ENCODE measurements at regions not wholly inside any gene's neighbourhood (a gene's known extent, or its start where the extent isn't known, plus 50 kb on each side); places are given as distances from the start of the nearest gene placed in this dataset.
"Not testable (repeated sequence)": the region's sequence is repeated elsewhere in the genome, so short reads cannot be mapped to it uniquely, and the experiment has no call there.

DNA sequence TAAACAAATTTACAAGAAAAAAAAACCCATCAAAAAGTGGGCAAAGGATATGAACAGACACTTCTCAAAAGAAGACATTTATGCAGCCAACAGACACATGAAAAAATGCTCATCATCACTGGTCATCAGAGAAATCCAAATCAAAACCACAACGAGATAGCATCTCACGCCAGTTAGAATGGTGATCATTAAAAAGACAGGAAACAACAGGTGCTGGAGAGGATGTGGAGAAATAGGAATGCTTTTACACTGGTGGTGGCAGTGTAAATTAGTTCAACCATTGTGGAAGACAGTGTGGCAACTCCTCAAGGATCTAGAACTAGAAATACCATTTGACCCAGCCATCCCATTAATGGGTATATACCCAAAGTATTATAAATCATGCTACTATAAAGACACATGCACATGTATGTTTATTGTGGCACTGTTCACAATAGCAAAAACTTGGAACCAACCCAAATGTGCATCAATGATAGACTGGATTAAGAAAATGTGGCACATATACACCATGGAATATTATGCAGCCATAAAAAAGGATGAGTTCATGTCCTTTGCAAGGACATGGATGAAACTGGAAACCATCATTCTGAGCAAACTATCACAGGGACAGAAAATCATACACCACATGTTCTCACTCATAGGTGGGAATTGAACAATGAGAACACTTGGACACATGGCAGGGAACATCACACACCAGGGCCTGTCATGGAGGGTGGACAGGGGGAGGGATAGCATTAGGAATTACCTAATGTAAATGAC is 79.0 kb upstream of the TEAD1 start:
- not testable (repeated sequence) for TF ChIP-seq FOXP2 (optimal IDR thresholded peaks at IDR 0.05; ENCODE audit: control extremely low read depth, extremely low read length, insufficient read depth); POLR2AphosphoS5 (IDR thresholded peaks at IDR 0.05; ENCODE audit: borderline replicate concordance, low read depth, low read length)
